HCT116 (cell line): ENCODE measurements at regions not wholly inside any gene's neighbourhood (a gene's known extent, or its start where the extent isn't known, plus 50 kb on each side); places are given as distances from the start of the nearest gene placed in this dataset.

Source experiments
- ATAC-seq: fragments of 200-7000 bp; cut with Tn5 transposase; 2 replicates; pipeline ENCODE4 v1.9.1; 2020; ENCODE audit warnings: mild to moderate bottlenecking, moderate library complexity
- BruUV-seq: library from RNA; stranded (reverse); fragments of 400-500 nt; replicated peaks from 2 replicates; lab custom pipeline; 2021; lab: Mats Ljungman, UMichigan
- CTCF ChIA-PET: fragments of 300-600 bp; sonication (Branson Sonifier 250); formaldehyde crosslinking; loops from one replicate; lab custom pipeline; 2021; ENCODE audit warnings: antibody characterized with exemption; lab: Charles Lee
- POLR2A ChIA-PET: fragments of 300-600, 350-600 bp; sonication (Branson Sonifier 250); formaldehyde crosslinking; loops from one replicate; lab custom pipeline; 2021; ENCODE audit warnings: antibody characterized with exemption; lab: Charles Lee
- RAD21 ChIA-PET, 2 experiments: fragments of 300-600 bp; sonication (Branson Sonifier 250); formaldehyde crosslinking; loops; one replicate each; lab custom pipeline; 2023; ENCODE audit warnings: low total read pairs in 2 of 2; ENCODE audit not compliant: uncharacterized antibody in 2 of 2, unreplicated experiment in 2 of 2, low non-redundant PET in 1 of 2; lab: Charles Lee
- DNase-seq: peaks from one replicate; pipeline ENCODE4 v3.0.0-alpha.2; 2010; ENCODE audit warnings: low read depth, low spot score
- H2AFZ ChIP-seq: fragments of 200-600 bp; shearing (Covaris generic), sonication (generic); 2 replicates; pipeline ENCODE4 v1.6.1; 2017; ENCODE audit warnings: low read depth, mixed run types, mixed read lengths, antibody characterized with exemption, low read length; ENCODE audit not compliant: poor library complexity, severe bottlenecking
- H3K27ac ChIP-seq: 2 replicates; pipeline ENCODE4 v1.5.1; 2012; ENCODE audit warnings: low read depth, low read length
- H3K27me3 ChIP-seq: fragments of 200-600 bp; sonication (generic); 2 replicates; pipeline ENCODE4 v1.6.1; 2016; ENCODE audit warnings: mixed run types, low read length, mixed read lengths; ENCODE audit not compliant: insufficient read depth
- H3K36me3 ChIP-seq, 2 experiments: fragments of 200-500 bp in 1 of 2; fragments of 200-600 bp in 1 of 2; sonication (Bioruptor generic) in 1 of 2; sonication (generic) in 1 of 2; 2 replicates each; pipeline versions ENCODE4 v1.5.1 to v1.6.1; 2014 to 2016; ENCODE audit warnings: low read length in 2 of 2, inconsistent platforms in 1 of 2, mixed read lengths in 1 of 2, mixed run types in 1 of 2; ENCODE audit not compliant: insufficient read depth in 2 of 2, control insufficient read depth in 1 of 2
- H3K4me1 ChIP-seq, 2 experiments: fragments of 200-600 bp in 1 of 2; sonication (generic) in 1 of 2; 2 replicates each; pipeline versions ENCODE4 v1.5.1 to v1.6.1; 2012 to 2017; ENCODE audit warnings: low read length in 2 of 2, inconsistent platforms in 1 of 2, mild to moderate bottlenecking in 1 of 2, mixed read lengths in 1 of 2, mixed run types in 1 of 2, moderate library complexity in 1 of 2; ENCODE audit not compliant: insufficient read depth in 2 of 2, control insufficient read depth in 1 of 2
- H3K4me2 ChIP-seq: fragments of 200-600 bp; sonication (generic); 2 replicates; pipeline ENCODE4 v1.6.1; 2017; ENCODE audit warnings: mixed run types, low read length, mixed read lengths
- H3K4me3 ChIP-seq, 2 experiments: fragments of 200-600 bp in 1 of 2; sonication (generic) in 1 of 2; replicated peaks in 1 of 2; 2 replicates each; pipeline ENCODE4 v1.5.1; 2011 to 2016; ENCODE audit warnings: low read length in 2 of 2, control low read depth in 1 of 2, low read depth in 1 of 2, mild to moderate bottlenecking in 1 of 2, mixed read lengths in 1 of 2, mixed run types in 1 of 2
- H3K79me2 ChIP-seq: fragments of 200-600 bp; sonication (generic); 2 replicates; pipeline ENCODE4 v1.6.1; 2017; ENCODE audit warnings: mild to moderate bottlenecking, mixed run types, low read length, moderate library complexity, mixed read lengths; ENCODE audit not compliant: insufficient read depth
- H3K9ac ChIP-seq: fragments of 200-600 bp; sonication (generic); 2 replicates; pipeline ENCODE4 v1.6.1; 2016; ENCODE audit warnings: low read length, mixed read lengths
- H3K9me2 ChIP-seq: fragments of 200-600 bp; sonication (generic), shearing (Covaris generic); 2 replicates; pipeline ENCODE4 v1.6.1; 2017; ENCODE audit warnings: mixed run types, mild to moderate bottlenecking, moderate library complexity; ENCODE audit not compliant: insufficient read depth
- H3K9me3 ChIP-seq, 2 experiments: fragments of 200-500 bp in 1 of 2; fragments of 200-600 bp in 1 of 2; sonication (Bioruptor generic) in 1 of 2; sonication (generic) in 1 of 2; 2 replicates each; pipeline ENCODE4 v1.6.1; 2014 to 2017; ENCODE audit warnings: low read length in 2 of 2, mixed read lengths in 2 of 2, inconsistent platforms in 1 of 2, low read depth in 1 of 2, mild to moderate bottlenecking in 1 of 2, mixed run types in 1 of 2, moderate library complexity in 1 of 2; ENCODE audit not compliant: control insufficient read depth in 1 of 2, insufficient read depth in 1 of 2
- H4K20me1 ChIP-seq: fragments of 200-600 bp; sonication (generic), shearing (Covaris generic); 2 replicates; pipeline ENCODE4 v1.6.1; 2017; ENCODE audit warnings: mixed run types, mild to moderate bottlenecking, moderate library complexity; ENCODE audit not compliant: insufficient read depth
- CBX3 ChIP-seq: IDR thresholded peaks from 2 replicates; pipeline ENCODE4 v1.6.1; 2012; ENCODE audit warnings: low read depth
- CTCF ChIP-seq, 3 experiments: fragments of 200-600 bp in 1 of 3; sonication (generic) in 1 of 3; IDR thresholded peaks in 2 of 3; conservative IDR thresholded peaks in 1 of 3; 2 replicates each; pipeline ENCODE4 v1.5.1; 2012 to 2017; ENCODE audit warnings: low read depth in 2 of 3, low read length in 2 of 3, antibody characterized with exemption in 1 of 3, borderline replicate concordance in 1 of 3, control low read depth in 1 of 3, mild to moderate bottlenecking in 1 of 3, mixed read lengths in 1 of 3, mixed run types in 1 of 3, moderate library complexity in 1 of 3; ENCODE audit not compliant: insufficient read depth in 1 of 3
- EZH2phosphoT487 ChIP-seq: fragments of 200-600 bp; IDR thresholded peaks from 2 replicates; pipeline ENCODE4 v1.6.1; 2018; ENCODE audit warnings: antibody characterized with exemption, borderline replicate concordance
- FOSL1 ChIP-seq: IDR thresholded peaks from 2 replicates; pipeline ENCODE4 v1.6.1; 2012; ENCODE audit warnings: low read depth
- POLR2AphosphoS5 ChIP-seq: IDR thresholded peaks from 2 replicates; pipeline ENCODE4 v1.6.1; 2011; ENCODE audit warnings: mild to moderate bottlenecking, low read depth, low read length, moderate library complexity
- SIN3A ChIP-seq: IDR thresholded peaks from 2 replicates; pipeline ENCODE4 v1.6.1; 2012; ENCODE audit warnings: low read depth
- SP1 ChIP-seq: IDR thresholded peaks from 2 replicates; pipeline ENCODE4 v1.6.1; 2012; ENCODE audit warnings: low read depth
- TCF7L2 ChIP-seq: IDR thresholded peaks from 2 replicates; pipeline ENCODE4 v1.7.0; 2011; ENCODE audit warnings: borderline replicate concordance, inconsistent platforms; ENCODE audit not compliant: insufficient read depth, insufficient read length; ENCODE audit errors: extremely low read depth
- ZBTB33 ChIP-seq: IDR thresholded peaks from 2 replicates; pipeline ENCODE4 v1.6.1; 2011; ENCODE audit warnings: mild to moderate bottlenecking, low read length, moderate library complexity; ENCODE audit not compliant: insufficient replicate concordance; ENCODE audit errors: extremely low read depth
- ZFX ChIP-seq: fragments of 450-650 bp; IDR thresholded peaks from 2 replicates; pipeline ENCODE4 v1.6.1; 2017
- ZNF274 ChIP-seq: fragments of 200-500 bp; sonication (Bioruptor generic); IDR thresholded peaks from 2 replicates; pipeline ENCODE4 v1.6.1; 2014; ENCODE audit warnings: mild to moderate bottlenecking, low read depth, low read length, inconsistent platforms
- intact Hi-C: fragments of 100-400 bp; cut with micrococcal nuclease; formaldehyde crosslinking; loops from 2 replicates; pipeline ENCODE4 v1.10.0; 2022

GRCh38 chr3:30469133-30469532 lies 137.3 kb upstream of the TGFBR2 start:
- Histone ChIP-seq H2AFZ (no peak overlapping the region), H3K9ac (no peak overlapping the region), H3K9me2 (no peaks in the 10 kb centered on the region), H3K27ac (no peak overlapping the region), H3K4me2 (no peak overlapping the region), H4K20me1 (no peaks in the 10 kb centered on the region), H3K4me3 (no peak overlapping the region), H3K4me1 (no peaks in the 10 kb centered on the region), H3K79me2 (no peaks in the 10 kb centered on the region), H3K36me3 (no peaks in the 10 kb centered on the region), H3K27me3 (no peaks in the 10 kb centered on the region), H3K9me3 (no peaks in the 10 kb centered on the region)
- BruUV-seq = no TSS peak
- ATAC-seq = no peak
- ChIA-PET RAD21 (no interaction called here), CTCF (no interaction called here), POLR2A (no interaction called here)
- TF ChIP-seq TCF7L2 (no peak), FOSL1 (no peak), SIN3A (no peak), POLR2AphosphoS5 (no peak), ZNF274 (no peak), CTCF (IDR thresholded peaks at IDR 0.05 in 2 of 3, conservative IDR thresholded peaks at IDR 0.05 in 1 of 3; ENCODE audit: borderline replicate concordance in 1 of 3, insufficient read depth in 1 of 3, low read depth in 2 of 3, low read length in 2 of 3) (no peak), ZFX (no peak), SP1 (no peak), EZH2phosphoT487 (no peak), CBX3 (no peak), ZBTB33 (no peak)
- intact Hi-C loops = no loop called here
- DNase-seq = no peak
